Fibroblast of lung (primary cell): ENCODE measurements at regions not wholly inside any gene's neighbourhood (a gene's known extent, or its start where the extent isn't known, plus 50 kb on each side); places are given as distances from the start of the nearest gene placed in this dataset.
"Not testable (repeated sequence)": the region's sequence is repeated elsewhere in the genome, so short reads cannot be mapped to it uniquely, and the experiment has no call there.

Experiments
- DNase-seq, 2 donors: peaks; one replicate each; pipeline versions ENCODE4 v3.0.0 to v3.0.0-alpha.2; 2010; ENCODE audit warnings: low read depth in 2 of 2
- H2AFZ ChIP-seq: 2 replicates; pipeline ENCODE4 v1.5.1; 2012; ENCODE audit warnings: low read length, control low read depth, inconsistent platforms
- H3K27ac ChIP-seq: 2 replicates; pipeline ENCODE4 v1.5.1; 2011; ENCODE audit warnings: low read length, control low read depth; ENCODE audit not compliant: insufficient read depth
- H3K27me3 ChIP-seq: 2 replicates; pipeline ENCODE4 v1.5.1; 2011; ENCODE audit warnings: mild to moderate bottlenecking, low read length; ENCODE audit not compliant: control insufficient read depth, insufficient read depth
- H3K36me3 ChIP-seq: 2 replicates; pipeline ENCODE4 v1.5.1; 2011; ENCODE audit warnings: low read length; ENCODE audit not compliant: control insufficient read depth, insufficient read depth
- H3K4me1 ChIP-seq: 2 replicates; pipeline ENCODE4 v1.5.1; 2011; ENCODE audit warnings: low read length; ENCODE audit not compliant: control insufficient read depth, insufficient read depth; ENCODE audit errors: extremely low read depth
- H3K4me2 ChIP-seq: 2 replicates; pipeline ENCODE4 v1.5.1; 2011; ENCODE audit warnings: low read length, control low read depth; ENCODE audit not compliant: insufficient read depth; ENCODE audit errors: extremely low read depth
- H3K4me3 ChIP-seq, 4 experiments: fragments of 200-600 bp in 1 of 4; sonication (generic) in 1 of 4; replicated peaks in 1 of 4; 2 replicates each; pipeline ENCODE4 v1.5.1; 2011 to 2016; ENCODE audit warnings: low read length in 4 of 4, low read depth in 3 of 4, mild to moderate bottlenecking in 3 of 4, control low read depth in 2 of 4, inconsistent platforms in 1 of 4, mixed read lengths in 1 of 4; ENCODE audit not compliant: insufficient read depth in 1 of 4; ENCODE audit errors: control extremely low read depth in 1 of 4
- H3K79me2 ChIP-seq: 2 replicates; pipeline ENCODE4 v1.5.1; 2012; ENCODE audit warnings: mild to moderate bottlenecking, low read length, inconsistent platforms; ENCODE audit not compliant: control insufficient read depth, insufficient read depth
- H3K9ac ChIP-seq: 2 replicates; pipeline ENCODE4 v1.5.1; 2011; ENCODE audit warnings: mild to moderate bottlenecking, low read length, control low read depth; ENCODE audit not compliant: insufficient read depth
- H3K9me3 ChIP-seq: 2 replicates; pipeline ENCODE4 v1.5.1; 2012; ENCODE audit warnings: low read depth, low read length; ENCODE audit not compliant: control insufficient read depth, insufficient read depth
- H4K20me1 ChIP-seq: 2 replicates; pipeline ENCODE4 v1.5.1; 2011; ENCODE audit warnings: low read length; ENCODE audit not compliant: control insufficient read depth, insufficient read depth; ENCODE audit errors: extremely low read depth
- EZH2 ChIP-seq: IDR thresholded peaks from 2 replicates; pipeline ENCODE4 v1.5.1; 2012; ENCODE audit warnings: low read length, control low read depth, mild to moderate bottlenecking; ENCODE audit errors: missing control alignments
- TF ChIP-seq, protein P1 (sequence below), 2 donors: IDR thresholded peaks in 1 of 2; conservative IDR thresholded peaks in 1 of 2; 1 replicate in 1 of 2; 2 replicates in 1 of 2; pipeline ENCODE4 v1.5.1; 2011 to 2012; ENCODE audit warnings: low read length in 2 of 2, control low read depth in 1 of 2, inconsistent platforms in 1 of 2, low read depth in 1 of 2, mild to moderate bottlenecking in 1 of 2

DNA sequence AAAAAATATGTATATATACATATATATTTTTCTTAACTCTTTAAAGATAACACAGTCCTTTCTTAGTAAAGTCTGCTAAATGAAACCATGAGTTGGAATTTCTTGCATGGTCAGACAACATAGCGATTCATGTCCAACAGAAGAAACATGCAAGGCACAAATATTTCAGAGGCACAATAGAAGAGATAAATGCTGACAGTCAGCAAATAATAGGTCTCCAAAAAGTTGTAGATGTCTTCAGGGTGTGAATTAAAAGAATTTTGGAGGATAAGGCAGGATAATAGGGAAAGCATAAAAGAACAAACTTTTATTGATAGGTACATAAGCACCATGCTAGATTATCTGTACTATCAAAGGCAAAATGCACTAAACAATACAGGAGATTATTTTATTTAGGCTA, 800.2 kb downstream of the PLCL1 start:
- no peaks in the 10 kb centered on the region for H3K27me3 ChIP-seq
- H3K36me3 ChIP-seq: no peaks in the 10 kb centered on the region
- no peak overlapping the region for H3K4me3 ChIP-seq
- H3K4me2 ChIP-seq: no peak overlapping the region
- DNase-seq: no peak
- H3K4me1 ChIP-seq: no peaks in the 10 kb centered on the region
- H2AFZ ChIP-seq: no peak overlapping the region
- no peak for TF ChIP-seq EZH2
- TF ChIP-seq, protein P1, sequence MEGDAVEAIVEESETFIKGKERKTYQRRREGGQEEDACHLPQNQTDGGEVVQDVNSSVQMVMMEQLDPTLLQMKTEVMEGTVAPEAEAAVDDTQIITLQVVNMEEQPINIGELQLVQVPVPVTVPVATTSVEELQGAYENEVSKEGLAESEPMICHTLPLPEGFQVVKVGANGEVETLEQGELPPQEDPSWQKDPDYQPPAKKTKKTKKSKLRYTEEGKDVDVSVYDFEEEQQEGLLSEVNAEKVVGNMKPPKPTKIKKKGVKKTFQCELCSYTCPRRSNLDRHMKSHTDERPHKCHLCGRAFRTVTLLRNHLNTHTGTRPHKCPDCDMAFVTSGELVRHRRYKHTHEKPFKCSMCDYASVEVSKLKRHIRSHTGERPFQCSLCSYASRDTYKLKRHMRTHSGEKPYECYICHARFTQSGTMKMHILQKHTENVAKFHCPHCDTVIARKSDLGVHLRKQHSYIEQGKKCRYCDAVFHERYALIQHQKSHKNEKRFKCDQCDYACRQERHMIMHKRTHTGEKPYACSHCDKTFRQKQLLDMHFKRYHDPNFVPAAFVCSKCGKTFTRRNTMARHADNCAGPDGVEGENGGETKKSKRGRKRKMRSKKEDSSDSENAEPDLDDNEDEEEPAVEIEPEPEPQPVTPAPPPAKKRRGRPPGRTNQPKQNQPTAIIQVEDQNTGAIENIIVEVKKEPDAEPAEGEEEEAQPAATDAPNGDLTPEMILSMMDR (conservative IDR thresholded peaks at IDR 0.05 in 1 of 2, IDR thresholded peaks at IDR 0.05 in 1 of 2; ENCODE audit: low read depth in 1 of 2, low read length in 2 of 2): no peak
- H4K20me1 ChIP-seq: no peaks in the 10 kb centered on the region
- H3K9ac ChIP-seq: no peak overlapping the region
- no peaks in the 10 kb centered on the region for H3K79me2 ChIP-seq
- no peak overlapping the region for H3K27ac ChIP-seq
- H3K9me3 ChIP-seq: no peaks in the 10 kb centered on the region

DNA sequence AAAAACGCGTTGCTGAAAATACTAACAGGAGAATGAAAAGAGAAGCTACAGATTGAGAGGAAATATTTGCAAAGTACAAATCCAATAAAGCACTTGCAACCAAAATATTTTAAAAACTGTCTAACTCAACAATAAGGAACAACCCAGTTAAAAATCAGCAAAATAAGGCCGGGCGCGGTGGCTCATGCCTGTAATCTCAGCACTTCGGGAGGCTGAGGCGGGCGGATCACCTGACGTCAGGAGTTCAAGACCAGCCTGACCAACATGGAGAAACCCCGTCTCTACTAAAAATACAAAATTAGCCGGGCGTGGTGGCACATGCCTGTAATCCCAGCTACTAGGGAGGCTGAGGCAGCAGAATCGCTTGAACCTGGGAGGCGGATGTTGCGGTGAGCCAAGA, 798.6 kb downstream of the PLCL1 start:
- not testable (repeated sequence) for H3K36me3 ChIP-seq, H2AFZ ChIP-seq, H3K4me2 ChIP-seq, H4K20me1 ChIP-seq, H3K4me1 ChIP-seq, H3K79me2 ChIP-seq, H3K9ac ChIP-seq, H3K9me3 ChIP-seq, H3K27ac ChIP-seq, DNase-seq, H3K4me3 ChIP-seq, H3K27me3 ChIP-seq

DNA sequence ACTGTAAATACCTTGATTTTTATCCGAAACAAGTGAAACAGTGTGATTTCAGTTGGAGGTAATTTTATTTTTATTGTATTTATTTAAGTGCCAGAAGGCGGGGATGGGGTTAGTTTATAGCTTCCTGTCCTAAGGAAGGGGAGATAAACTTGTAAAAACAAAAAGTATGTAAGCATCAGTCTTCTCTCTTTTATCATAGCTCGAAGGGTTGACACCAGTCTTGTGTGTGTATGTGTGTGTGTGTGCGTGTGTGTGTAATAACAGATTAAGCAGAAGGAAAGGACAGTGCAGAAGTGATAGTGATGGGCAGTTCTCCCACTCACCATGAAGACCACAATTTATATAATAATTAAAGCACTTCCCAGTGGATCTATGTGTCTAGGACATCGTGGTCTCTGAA, 793.3 kb downstream of the PLCL1 start:
- H3K4me1 ChIP-seq: no peaks in the 10 kb centered on the region
- no peak overlapping the region for H3K27ac ChIP-seq
- H3K9me3 ChIP-seq: no peaks in the 10 kb centered on the region
- no peak overlapping the region for H2AFZ ChIP-seq
- no peak overlapping the region for H3K4me3 ChIP-seq
- H4K20me1 ChIP-seq: no peaks in the 10 kb centered on the region
- no peaks in the 10 kb centered on the region for H3K36me3 ChIP-seq
- no peak overlapping the region for H3K4me2 ChIP-seq
- no peak for TF ChIP-seq EZH2
- TF ChIP-seq, protein P1 (conservative IDR thresholded peaks at IDR 0.05 in 1 of 2, IDR thresholded peaks at IDR 0.05 in 1 of 2; ENCODE audit: low read depth in 1 of 2, low read length in 2 of 2): no peak
- no peaks in the 10 kb centered on the region for H3K27me3 ChIP-seq
- DNase-seq: no peak
- no peak overlapping the region for H3K9ac ChIP-seq
- H3K79me2 ChIP-seq: no peaks in the 10 kb centered on the region

DNA sequence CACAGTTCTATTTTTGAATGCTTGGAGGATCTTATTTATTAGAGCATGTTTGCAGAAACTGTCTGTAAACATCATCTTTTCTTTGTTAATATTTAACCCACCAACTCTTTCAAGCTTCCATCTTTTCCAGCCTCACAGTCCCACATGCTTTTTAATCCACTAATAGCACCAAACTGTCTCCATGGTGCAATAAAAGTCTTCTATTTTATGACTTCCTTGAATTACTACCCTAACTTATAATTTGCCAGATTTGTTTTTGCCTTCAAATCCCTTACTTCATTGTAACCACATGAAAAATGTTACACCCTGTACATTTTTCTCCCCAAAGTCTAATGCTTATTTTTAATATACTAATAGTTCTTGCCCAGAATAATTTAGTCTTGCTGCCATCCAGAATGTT, 792.6 kb downstream of the PLCL1 start:
- H3K4me3 ChIP-seq: no peak overlapping the region
- DNase-seq: no peak
- H3K9ac ChIP-seq: no peak overlapping the region
- H3K4me2 ChIP-seq: no peak overlapping the region
- no peaks in the 10 kb centered on the region for H3K79me2 ChIP-seq
- H3K27me3 ChIP-seq: no peaks in the 10 kb centered on the region
- H3K9me3 ChIP-seq: no peaks in the 10 kb centered on the region
- H3K36me3 ChIP-seq: no peaks in the 10 kb centered on the region
- no peak overlapping the region for H3K27ac ChIP-seq
- no peaks in the 10 kb centered on the region for H3K4me1 ChIP-seq
- H4K20me1 ChIP-seq: no peaks in the 10 kb centered on the region
- no peak for TF ChIP-seq EZH2
- TF ChIP-seq, protein P1 (conservative IDR thresholded peaks at IDR 0.05 in 1 of 2, IDR thresholded peaks at IDR 0.05 in 1 of 2; ENCODE audit: low read depth in 1 of 2, low read length in 2 of 2): no peak
- H2AFZ ChIP-seq: no peak overlapping the region
